HG03558 (cell line): ENCODE measurements at regions not wholly inside any gene's neighbourhood (a gene's known extent, or its start where the extent isn't known, plus 50 kb on each side); places are given as distances from the start of the nearest gene placed in this dataset.
"Not testable (repeated sequence)": the region's sequence is repeated elsewhere in the genome, so short reads cannot be mapped to it uniquely, and the experiment has no call there.

Experiments
- ATAC-seq: cut with Tn5 transposase; IDR thresholded peaks from one replicate; pipeline ENCODE4 v1.9.1; 2021; ENCODE audit warnings: moderate number of reproducible peaks; ENCODE audit not compliant: unreplicated experiment; ENCODE audit errors: extremely low read depth

DNA sequence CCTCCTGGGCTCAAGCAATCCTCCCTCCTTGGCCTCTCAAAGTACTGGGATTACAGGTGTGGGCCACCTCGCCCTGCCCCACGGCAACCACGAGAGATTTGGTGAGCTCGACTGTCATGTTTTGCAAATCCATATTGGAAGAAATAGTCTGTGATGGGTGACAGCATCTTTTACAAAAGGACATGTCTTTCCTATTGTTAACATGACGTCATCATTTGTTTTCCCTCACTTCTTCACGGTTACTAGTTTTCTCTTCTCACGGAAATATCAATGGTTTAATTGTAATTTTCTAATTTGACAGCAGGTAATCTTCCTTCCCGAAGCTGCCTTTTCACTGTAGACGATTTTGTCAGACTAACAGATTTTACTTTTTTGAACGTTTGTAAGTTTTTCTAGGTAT is 110.8 kb upstream of the GREM2 start:
- no peak for ATAC-seq

DNA sequence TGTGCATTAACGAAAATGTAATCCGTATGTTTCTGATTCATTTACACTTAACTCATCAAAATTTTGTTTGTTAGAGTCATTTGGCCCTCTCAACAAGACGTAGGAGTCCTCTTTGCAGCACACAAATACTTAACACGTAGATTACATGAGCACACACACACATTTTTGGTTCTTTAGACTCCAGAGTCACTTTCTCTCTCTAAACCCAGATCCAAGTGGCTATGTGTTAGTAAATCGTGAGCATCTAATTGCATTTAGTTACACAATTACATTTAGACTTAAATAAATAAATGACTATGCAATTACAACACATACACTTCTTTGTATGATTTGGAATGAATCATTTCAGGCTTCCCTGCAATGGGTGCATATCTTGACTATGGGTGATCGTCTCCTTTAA is 109.0 kb upstream of the GREM2 start:
- no peak for ATAC-seq

DNA sequence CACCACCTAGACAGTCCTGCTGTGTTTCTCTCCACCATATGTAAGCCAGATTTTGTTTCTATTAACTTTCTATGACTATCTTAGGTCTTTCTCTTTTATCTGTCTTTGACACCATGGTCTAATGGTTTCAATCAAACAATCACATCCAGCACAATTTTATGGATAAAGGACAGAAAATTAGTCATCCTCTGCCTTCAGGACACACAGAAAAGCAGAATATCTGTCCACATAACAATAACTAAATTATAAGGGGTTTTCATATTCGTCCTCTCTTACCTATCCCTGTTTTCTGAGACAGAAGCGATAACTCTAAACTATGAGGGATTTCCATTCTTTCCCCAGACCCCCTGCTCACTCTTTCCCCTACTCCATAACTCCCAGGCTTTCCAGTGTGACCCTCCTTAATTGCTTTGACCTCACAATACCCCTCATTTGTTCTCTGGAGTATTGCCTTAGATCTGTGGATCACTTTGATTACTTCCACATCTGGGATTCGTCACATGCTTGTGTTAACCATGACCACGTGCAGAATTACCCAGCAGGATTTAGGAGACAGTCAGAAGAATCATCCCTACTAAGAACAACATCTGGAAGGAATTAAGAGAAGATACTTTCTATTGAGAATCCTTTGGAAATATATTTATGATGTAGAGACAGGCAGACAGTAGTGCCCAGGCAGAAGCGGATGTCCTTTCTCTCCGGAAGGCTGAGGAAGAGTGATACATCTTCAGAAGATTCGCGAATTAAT is 108.2 kb upstream of the GREM2 start:
- ATAC-seq, result no peak

DNA sequence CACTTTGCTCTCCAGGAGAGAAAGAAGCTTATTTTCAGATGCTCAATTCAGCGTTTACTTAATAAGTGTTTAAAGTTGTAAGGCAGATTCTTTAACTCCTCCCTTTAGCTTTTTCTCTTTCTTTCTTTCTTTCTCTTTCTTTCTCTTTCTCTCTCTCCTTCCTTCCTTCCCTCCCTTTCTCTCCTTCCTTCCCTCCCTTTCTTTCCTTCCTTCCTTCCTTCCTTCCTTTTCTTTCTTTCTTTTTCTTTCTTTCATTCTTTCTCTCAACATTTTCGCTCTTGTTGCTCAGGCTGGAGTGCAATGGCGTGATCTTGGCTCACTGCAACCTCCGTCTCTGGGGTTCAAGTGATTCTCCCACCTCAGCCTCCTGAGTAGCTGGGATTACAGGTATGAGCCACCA is 104.6 kb upstream of the GREM2 start:
- not testable (repeated sequence) for ATAC-seq

DNA sequence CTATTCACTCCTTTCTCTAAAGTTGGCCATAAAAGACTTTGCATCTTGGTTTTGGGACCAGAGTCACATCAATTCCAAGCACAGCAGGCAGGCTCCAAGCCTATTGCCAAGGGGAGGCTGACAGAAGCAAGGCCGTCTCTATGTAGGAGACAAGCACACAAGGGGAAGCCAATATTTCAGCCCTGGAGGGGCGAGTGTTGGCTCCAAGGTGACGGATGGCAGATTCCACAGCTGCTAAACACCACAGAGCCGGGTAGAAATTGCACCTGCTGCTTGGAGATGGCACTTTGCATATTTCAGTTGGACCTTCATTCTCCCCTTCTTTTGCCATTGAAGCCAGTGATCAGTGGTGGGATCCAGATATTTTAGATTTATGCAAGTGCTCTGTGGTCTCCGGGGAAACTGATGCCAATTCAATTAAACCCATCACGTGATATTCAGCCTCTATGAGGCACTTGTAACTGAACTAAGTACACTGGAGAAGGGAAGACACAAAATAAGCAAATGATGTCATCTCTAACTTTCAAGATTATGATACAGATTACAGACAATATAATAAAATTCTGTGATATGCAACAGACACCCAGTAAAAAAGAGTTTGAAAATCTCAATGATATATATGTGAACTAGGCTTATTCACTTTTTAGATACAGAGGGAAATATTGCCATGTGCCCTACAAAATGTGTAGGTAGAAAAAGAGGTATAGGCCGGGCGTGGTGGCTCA is 102.8 kb upstream of the GREM2 start:
- no peak for ATAC-seq

DNA sequence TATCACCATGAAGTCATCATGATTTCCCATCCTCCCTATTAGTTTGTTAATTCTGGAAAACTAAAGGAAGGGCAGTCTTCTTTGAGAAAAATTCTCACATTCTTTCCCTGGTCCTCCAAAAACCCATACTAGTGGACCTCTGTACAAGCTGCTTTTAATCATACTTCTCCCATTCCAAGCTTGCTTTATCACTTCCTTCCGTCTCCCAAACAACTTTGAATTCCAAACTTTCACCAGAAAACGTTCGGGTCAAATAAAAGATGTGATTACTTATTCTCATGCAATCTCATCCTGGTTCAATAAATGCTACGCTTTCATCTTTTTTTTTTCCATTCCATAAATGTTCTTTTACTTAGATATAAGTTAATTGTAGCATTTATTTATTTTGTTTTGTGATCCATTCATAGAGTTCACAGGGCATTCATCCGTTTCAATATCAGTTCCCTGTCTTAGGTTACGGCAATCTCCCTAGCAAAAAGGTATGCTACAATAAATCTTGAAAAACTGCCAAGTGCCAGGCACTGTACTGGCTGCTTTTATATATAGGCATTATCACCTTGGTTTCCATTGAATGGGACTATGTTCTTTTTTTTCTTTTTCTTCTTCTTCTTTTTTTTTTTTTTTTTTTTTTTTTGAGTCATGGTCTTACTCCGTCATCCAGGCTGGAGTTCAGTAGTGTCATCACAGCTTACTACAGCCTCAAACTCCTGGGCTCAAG is 100.2 kb upstream of the GREM2 start:
- no peak for ATAC-seq

DNA sequence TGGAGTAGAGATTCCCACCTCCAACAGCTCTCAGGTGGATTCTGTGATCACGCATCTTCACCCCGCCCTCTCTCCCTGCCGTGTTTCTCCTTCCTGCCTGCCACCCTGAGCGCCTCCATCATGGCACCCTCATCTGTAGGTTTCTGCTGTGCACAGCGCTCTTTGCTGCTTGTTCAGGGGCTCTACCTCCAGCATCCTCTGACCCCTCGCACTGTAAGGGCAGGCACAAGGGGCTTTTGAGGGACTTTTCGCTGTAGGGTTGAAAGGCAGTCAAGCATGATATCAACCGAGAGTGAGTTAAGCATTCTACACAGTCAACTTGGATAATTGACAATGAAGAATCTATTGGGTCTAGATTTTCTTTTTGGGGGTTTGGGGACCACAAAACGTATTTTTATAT is 99.1 kb upstream of the GREM2 start:
- ATAC-seq, result no peak

DNA sequence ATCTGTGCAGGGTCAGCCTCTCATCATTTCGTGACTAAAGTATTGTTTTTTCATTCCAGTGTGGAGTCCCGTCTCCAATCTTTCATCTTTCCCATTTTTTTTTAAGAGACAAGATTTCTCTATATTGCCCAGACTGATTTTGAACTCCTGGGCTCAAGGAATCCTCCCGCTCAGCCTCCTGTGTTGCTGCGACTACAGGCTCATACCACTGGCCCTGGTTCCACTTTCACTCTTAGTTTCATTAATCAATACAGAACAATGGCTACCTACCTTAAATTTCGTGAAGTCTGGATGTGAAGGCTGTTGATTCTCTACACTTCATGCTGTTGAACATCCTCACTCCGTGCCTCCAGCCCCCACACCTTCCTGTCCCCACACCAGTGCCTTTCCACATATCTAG is 97.7 kb upstream of the GREM2 start:
- no peak for ATAC-seq

DNA sequence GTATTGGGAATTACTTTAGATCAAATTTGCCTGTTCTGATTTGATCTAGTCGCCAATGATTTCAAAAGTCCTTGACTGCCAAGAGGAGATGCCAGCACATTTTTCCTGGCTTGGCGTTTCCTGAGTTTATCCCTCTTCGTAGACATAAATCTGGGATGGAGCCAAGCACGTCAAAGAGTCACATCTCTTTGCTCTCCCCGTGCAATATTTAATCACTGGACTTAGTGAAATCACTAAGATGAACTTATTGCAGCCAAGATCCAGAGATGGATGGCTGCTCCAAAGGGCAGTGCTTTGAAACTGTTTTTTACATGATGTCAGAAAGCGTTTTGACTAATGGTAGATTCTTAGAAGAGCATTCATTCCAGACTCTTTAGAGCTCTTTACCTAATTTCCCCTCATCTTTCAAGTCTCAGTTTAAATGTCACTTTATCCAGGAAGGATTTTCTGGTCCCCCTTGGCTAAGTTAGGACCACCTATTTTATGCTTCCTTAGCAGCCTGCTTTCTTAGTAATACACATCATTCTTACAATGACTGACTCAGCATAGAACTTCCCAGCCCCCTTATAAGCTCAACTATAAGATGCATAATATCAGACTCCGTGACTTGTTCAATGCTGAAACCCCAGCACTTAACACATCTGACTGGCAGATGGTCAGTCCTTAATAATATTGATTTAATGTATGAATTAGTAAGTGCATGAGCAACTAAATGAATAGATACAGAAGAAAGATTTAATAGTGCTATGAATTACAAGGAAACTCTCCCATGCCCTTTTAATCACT is 94.4 kb upstream of the GREM2 start:
- ATAC-seq, result no peak

DNA sequence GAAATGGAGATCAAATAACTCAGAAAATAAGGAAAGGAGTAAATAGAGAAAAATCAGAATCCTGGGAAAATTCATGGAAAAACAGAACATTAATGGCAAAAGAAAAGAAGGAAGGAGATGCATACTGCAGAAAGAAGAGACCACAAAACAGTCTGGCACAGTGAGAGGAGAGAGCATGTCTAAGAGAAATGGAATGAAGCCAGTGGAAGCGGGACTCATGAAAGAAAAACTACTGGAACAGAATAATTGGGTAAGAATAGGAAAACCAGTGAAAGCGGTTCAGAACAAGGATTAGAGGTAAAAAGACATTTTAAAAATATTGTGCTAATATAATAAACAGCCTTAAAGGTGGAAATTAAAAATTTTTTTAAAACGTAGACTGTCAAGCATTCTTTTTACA is 93.6 kb upstream of the GREM2 start:
- ATAC-seq, result no peak

DNA sequence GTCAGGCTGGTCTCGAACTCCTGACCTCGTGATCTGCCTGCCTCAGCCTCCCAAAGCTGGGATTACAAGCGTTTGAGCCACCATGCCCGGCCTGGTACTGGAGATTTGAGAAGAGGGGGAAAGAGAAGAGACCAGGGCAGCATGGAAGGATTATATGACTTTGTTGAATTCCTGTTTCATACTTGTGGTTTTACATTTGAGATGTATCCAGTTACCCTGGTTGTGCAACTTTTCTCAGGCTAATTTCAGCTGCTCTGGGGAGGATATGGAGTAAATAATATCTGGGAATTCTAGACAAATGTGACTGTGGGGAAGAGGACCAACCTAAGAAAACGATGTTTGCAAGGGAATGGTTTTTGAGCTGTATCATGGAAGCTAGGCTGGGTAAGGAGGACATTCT is 89.5 kb upstream of the GREM2 start:
- no peak for ATAC-seq

DNA sequence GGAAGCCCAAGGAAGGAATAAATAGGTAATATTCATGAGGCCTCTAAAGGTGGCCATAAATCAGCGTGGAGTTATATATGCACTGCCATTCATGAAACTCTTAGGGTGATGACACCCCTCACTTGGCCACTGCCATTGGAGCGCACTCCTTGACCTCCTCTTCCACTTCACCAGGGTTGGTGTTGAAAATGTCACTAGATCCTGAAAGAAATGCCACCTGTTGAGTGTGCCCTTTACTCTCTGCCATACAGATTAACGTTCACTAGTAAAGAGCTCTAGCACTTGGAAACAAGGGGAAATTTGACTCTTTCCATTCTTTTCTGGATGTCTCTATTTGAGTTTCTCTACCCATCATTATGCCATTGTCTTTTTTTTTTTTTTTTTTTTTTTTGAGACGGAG is 83.5 kb upstream of the GREM2 start:
- ATAC-seq, result no peak

DNA sequence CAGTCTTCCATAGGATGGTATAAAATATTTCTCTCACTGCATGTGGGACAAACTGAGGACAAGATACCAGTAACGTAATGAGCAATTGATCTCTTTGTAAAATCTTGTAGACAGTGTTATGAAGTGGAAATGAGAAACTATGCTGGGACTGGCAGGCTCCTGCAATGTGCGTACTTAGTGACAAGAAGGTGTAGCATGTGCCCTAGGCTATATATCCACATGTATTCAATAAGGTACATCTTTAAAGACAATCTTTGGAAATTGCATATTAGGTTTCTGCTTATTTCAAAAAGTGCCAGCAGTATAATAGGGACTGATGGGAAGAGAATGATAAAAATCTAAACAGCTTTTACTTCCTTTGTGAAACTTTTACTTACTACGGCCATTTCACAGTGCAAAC is 81.9 kb upstream of the GREM2 start:
- ATAC-seq, result no peak

DNA sequence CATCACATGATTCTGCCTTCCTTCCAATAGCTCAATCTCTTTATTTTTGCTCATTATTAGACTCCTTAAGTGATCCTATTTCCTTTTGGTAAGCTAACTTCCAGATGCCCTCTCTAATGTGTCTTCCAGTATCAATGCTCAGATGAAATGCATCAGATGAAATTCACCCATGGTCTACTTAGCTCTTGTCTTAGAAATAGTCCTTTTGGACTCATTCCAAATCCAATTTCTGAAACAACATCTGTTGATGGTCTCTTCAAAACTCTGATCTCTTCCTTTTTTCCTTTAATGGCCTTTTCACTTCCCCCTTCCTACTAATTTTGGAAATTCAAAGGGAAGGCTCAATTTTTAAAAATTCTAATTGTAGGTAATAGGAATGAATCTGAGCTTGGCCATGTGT is 81.1 kb upstream of the GREM2 start:
- no peak for ATAC-seq

DNA sequence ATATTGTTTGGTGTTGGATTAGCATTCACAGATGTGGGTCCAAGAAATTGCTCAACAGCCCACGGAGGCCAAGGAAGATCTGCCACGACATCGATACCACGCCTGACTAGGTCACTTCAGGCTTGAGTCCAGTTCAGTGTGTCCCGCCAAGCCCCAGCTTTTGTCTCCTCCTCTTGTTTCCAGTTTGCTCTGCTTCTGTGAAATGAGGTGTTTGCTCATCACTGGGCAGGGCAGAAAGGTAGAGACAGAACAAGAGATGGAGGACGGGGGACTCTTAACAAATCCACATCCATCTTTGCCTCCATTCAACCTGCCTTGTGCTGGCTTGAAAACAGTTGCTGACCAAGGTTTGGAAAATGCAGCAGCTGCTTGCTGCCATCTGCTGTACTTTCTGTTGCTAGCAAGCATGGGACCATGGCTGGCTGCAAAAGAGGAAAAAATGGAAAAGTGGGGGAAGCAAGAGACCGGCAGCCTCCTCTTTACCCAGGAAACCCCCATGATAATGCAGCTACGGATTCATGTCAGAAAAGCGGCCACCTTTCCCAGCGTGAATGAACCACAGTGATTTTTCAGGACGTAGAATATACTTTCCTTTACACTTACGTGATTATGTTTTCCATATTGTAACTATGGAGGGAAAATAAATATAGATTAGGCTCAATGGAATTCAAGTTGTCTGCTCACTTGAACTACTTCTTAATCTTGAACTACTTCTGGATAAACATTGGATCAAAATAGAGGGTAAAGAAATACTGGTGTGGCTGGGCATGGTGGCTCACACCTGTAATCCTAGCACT is 80.2 kb upstream of the GREM2 start:
- ATAC-seq, result no peak

DNA sequence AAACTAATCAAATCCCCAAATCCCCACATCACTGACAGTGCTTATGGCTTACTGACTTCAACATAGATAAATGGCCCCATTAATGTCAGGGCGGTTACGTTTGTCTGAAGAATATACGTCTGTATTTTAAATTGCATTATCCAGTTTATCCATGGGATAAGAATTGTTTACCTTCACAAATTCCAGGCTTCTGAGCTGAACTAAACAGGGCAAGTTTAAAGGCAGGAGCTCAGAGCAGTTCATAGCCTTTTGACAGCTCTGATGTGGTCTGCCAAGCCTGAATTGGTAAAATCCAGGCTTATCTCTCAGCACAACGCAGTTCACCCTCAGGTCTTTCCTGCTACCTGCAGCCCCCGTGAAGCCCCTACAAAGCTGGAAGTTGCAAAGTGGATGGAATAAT is 79.5 kb upstream of the GREM2 start:
- no peak for ATAC-seq

DNA sequence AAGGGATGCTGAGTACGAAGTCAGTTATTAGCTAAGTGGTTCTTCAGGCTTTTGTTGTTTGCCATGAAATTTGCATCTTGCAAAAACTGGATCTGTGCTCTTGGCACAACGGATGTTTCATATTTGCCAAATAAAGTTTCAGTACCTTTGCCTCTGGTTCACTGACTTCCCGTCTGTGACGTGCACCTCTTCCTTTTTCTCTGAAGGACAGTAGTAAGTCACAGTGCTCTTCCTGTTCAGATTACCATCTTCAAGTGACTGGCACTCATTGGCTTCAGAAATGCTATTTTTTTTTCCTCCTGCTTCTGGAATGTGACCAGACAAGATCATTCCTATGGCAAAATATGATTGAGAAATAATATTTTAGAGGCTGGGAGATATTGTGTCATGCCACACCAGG is 75.9 kb upstream of the GREM2 start:
- peak; percentile 75 for ATAC-seq

DNA sequence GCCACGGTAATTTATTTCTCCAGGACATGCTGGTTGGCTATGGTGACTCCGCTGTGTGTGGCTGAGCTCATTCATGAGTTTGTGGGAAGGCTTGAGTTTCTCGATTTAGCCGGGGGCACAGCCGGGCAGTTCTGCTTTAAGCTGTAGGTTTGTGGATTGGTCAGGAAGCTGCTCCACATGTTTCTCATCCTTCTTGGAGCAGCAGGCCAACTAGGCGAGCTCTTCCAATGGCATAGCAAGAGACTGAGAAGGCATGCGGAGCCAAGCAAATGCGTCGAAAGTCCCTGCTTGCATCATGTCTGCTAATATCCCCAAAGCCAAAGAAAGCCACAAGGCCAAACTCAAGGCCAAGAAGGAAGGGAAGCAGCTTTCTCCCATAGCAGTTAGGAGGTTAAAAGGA is 71.6 kb upstream of the GREM2 start:
- ATAC-seq, result no peak

DNA sequence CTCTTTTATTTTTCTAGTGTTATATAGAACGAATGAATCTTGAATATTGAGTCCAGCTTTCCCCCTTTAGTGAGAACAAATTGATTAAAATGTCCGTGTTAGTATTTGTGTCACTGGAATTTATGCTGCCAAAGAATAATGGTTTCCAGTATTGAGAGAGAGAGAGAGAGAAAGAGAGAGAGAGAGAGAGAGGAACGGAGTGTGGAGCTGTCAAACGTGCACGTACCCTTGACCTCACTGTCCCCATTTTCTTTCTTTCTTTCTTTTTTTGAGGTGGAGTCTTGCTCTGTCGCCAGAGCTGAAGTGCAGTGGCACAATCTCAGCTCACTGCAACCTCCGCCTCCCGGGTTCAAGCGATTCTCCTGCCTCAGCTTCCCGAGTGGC is 70.9 kb upstream of the GREM2 start:
- ATAC-seq, result no peak
